Ovary (tissue), 3 donors: ENCODE measurements at regions not wholly inside any gene's neighbourhood (a gene's known extent, or its start where the extent isn't known, plus 50 kb on each side); places are given as distances from the start of the nearest gene placed in this dataset.

Source experiments
- POLR2A ChIP-seq: fragments of 450-650 bp; IDR thresholded peaks from one replicate; pipeline ENCODE4 v1.6.1; 2017; ENCODE audit warnings: antibody characterized with exemption, mild to moderate bottlenecking, moderate library complexity
- TF ChIP-seq, protein P1 (sequence below), 3 donors: fragments of 450-650 bp in 2 of 3; fragments of 200-600 bp in 1 of 3; IDR thresholded peaks; one replicate each; pipeline versions ENCODE4 v1.5.1 to v1.8.0; 2016 to 2022; ENCODE audit warnings: antibody characterized with exemption in 3 of 3, mild to moderate bottlenecking in 1 of 3
- donor health status: DM: no; HTN: no; CAD: no.

DNA sequence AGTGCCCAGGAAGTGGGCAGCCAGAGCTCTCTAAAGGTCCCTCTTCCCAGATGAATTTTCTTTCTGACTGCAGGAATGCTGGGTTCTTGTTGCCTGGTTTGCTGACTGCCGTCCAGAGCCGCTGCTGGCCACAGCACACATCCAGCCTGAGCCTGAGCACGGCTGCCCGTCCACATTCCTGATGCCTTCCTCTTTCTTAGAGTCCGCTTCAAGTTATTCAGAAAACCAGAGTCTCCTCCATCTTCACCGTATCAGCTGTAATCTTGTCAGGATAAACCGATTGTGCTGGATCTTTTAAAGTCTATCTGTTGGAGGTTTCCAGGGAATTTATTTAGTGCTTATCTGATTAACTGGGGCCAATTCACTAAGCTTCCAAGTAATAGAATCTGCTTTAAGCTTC is 84.8 kb upstream of the BCAR3 start:
- TF ChIP-seq, protein P1, sequence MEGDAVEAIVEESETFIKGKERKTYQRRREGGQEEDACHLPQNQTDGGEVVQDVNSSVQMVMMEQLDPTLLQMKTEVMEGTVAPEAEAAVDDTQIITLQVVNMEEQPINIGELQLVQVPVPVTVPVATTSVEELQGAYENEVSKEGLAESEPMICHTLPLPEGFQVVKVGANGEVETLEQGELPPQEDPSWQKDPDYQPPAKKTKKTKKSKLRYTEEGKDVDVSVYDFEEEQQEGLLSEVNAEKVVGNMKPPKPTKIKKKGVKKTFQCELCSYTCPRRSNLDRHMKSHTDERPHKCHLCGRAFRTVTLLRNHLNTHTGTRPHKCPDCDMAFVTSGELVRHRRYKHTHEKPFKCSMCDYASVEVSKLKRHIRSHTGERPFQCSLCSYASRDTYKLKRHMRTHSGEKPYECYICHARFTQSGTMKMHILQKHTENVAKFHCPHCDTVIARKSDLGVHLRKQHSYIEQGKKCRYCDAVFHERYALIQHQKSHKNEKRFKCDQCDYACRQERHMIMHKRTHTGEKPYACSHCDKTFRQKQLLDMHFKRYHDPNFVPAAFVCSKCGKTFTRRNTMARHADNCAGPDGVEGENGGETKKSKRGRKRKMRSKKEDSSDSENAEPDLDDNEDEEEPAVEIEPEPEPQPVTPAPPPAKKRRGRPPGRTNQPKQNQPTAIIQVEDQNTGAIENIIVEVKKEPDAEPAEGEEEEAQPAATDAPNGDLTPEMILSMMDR (IDR thresholded peaks at IDR 0.05): no peak
- no peak for TF ChIP-seq POLR2A
